ENCODE measurements at regions not wholly inside any gene's neighbourhood (a gene's known extent, or its start where the extent isn't known, plus 50 kb on each side); places are given as distances from the start of the nearest gene placed in this dataset.

DNA sequence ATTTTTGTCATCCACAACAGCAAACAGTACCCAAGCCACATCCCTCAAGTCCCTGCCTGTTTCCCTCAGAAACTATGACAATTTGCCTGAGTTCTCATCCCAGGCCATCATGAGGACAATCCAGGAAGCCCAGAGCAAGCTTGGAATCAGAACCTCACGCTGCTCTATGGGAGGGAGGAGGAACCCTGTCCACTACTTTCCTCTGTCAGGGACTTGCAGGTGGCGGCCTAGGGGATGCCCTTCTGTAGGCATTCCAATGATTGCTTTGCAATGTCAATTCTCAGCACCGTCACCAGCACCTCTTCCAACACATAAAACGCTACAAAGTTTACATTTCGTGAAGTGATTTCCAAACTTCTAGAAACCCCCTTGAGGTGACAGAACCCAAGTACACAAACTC lies 170.4 kb upstream of the FSTL4 start:
- Histone ChIP-seq H3K27me3 (replicated peaks; ENCODE audit: insufficient read depth, low read depth, low read length, poor library complexity) (no peaks in the 10 kb centered on the region), H3K4me1 (ENCODE audit: insufficient read depth, low read length, poor library complexity, severe bottlenecking) (no peaks in the 10 kb centered on the region), H3K4me3 (ENCODE audit: low read depth, low read length, poor library complexity, severe bottlenecking) (no peak overlapping the region), H3K27ac (ENCODE audit: low read depth, low read length, poor library complexity, severe bottlenecking) (no peak overlapping the region), H3K36me3 (ENCODE audit: insufficient read depth, low read length, poor library complexity, severe bottlenecking) (no peaks in the 10 kb centered on the region), H3K9me3 (ENCODE audit: low read depth, low read length, poor library complexity, severe bottlenecking) (no peaks in the 10 kb centered on the region)
- TF ChIP-seq, protein P1, sequence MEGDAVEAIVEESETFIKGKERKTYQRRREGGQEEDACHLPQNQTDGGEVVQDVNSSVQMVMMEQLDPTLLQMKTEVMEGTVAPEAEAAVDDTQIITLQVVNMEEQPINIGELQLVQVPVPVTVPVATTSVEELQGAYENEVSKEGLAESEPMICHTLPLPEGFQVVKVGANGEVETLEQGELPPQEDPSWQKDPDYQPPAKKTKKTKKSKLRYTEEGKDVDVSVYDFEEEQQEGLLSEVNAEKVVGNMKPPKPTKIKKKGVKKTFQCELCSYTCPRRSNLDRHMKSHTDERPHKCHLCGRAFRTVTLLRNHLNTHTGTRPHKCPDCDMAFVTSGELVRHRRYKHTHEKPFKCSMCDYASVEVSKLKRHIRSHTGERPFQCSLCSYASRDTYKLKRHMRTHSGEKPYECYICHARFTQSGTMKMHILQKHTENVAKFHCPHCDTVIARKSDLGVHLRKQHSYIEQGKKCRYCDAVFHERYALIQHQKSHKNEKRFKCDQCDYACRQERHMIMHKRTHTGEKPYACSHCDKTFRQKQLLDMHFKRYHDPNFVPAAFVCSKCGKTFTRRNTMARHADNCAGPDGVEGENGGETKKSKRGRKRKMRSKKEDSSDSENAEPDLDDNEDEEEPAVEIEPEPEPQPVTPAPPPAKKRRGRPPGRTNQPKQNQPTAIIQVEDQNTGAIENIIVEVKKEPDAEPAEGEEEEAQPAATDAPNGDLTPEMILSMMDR (conservative IDR thresholded peaks at IDR 0.05; ENCODE audit: low read depth, low read length), result no peak
- no peak for TF ChIP-seq EZH2 (IDR thresholded peaks at IDR 0.05; ENCODE audit: borderline replicate concordance, low read depth, low read length, poor library complexity, severe bottlenecking)
- CTCF ChIA-PET, result no interaction called here
- DNase-seq (ENCODE audit: low spot score), result no peak
- no TSS peak for BruUV-seq (replicated peaks)
- POLR2A ChIA-PET (ENCODE audit: low non-redundant PET), result no interaction called here
- intact Hi-C loops (cut with micrococcal nuclease; ENCODE audit: unreplicated experiment), result no loop called here

GRCh38 chr5:133781436-133782225 lies 169.3 kb upstream of the FSTL4 start:
- no TSS peak for BruUV-seq (replicated peaks)
- Histone ChIP-seq H3K27ac (ENCODE audit: low read depth, low read length, poor library complexity, severe bottlenecking) (no peak overlapping the region), H3K4me1 (ENCODE audit: insufficient read depth, low read length, poor library complexity, severe bottlenecking) (no peaks in the 10 kb centered on the region), H3K4me3 (ENCODE audit: low read depth, low read length, poor library complexity, severe bottlenecking) (no peak overlapping the region), H3K27me3 (replicated peaks; ENCODE audit: insufficient read depth, low read depth, low read length, poor library complexity) (no peaks in the 10 kb centered on the region), H3K9me3 (ENCODE audit: low read depth, low read length, poor library complexity, severe bottlenecking) (no peaks in the 10 kb centered on the region), H3K36me3 (ENCODE audit: insufficient read depth, low read length, poor library complexity, severe bottlenecking) (no peaks in the 10 kb centered on the region)
- intact Hi-C loops (cut with micrococcal nuclease; ENCODE audit: unreplicated experiment), result no loop called here
- no peak for TF ChIP-seq EZH2 (IDR thresholded peaks at IDR 0.05; ENCODE audit: borderline replicate concordance, low read depth, low read length, poor library complexity, severe bottlenecking)
- ChIA-PET CTCF (no interaction called here), POLR2A (ENCODE audit: low non-redundant PET) (interaction anchor here (0.6 kb wide), 1 partner anchor 819 kb away, joined by 8 read pairs; no protein-coding TSS in a partner anchor)
- no peak for DNase-seq (ENCODE audit: low spot score)

DNA sequence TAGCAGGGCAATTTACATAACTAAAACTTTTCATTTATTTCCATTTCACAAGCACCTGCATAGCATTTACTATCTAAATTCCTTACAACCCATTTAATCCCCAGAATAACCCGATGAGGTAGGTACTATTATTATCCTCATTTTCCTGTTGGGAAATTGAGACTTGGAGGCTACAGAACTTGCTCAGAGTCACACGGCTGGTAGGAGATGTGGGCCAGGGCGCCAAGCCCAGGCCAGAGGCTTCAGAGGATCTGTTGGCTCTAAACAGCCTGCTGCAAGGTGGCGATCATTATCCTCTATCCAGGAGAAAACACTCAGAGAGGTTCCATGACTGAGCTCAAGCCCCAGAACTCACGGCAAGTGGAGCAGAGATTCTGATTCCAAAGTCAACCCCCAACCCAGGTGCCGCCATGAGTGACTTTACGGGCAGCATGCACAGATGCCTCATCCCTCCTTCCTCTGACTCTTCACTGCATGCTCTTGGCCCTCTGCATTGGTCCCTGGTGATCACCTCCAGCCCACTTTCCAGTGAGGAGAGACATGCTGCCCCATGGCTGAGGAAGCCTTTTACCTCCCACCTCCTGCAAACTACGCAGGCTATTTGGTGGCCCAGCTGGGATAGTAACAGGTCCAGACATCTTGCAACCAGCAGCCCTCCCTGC lies 168.4 kb upstream of the FSTL4 start:
- H3K36me3 ChIP-seq (ENCODE audit: insufficient read depth, low read length, poor library complexity, severe bottlenecking), result no peaks in the 10 kb centered on the region
- no peak overlapping the region for H3K27ac ChIP-seq (ENCODE audit: low read depth, low read length, poor library complexity, severe bottlenecking)
- intact Hi-C loops (cut with micrococcal nuclease; ENCODE audit: unreplicated experiment), result no loop called here
- H3K9me3 ChIP-seq (ENCODE audit: low read depth, low read length, poor library complexity, severe bottlenecking), result no peaks in the 10 kb centered on the region
- ChIA-PET POLR2A (ENCODE audit: low non-redundant PET) (no interaction called here), CTCF (no interaction called here)
- DNase-seq (ENCODE audit: low spot score), result no peak
- no peak overlapping the region for H3K4me3 ChIP-seq (ENCODE audit: low read depth, low read length, poor library complexity, severe bottlenecking)
- H3K27me3 ChIP-seq (replicated peaks; ENCODE audit: insufficient read depth, low read depth, low read length, poor library complexity), result no peaks in the 10 kb centered on the region
- no TSS peak for BruUV-seq (replicated peaks)
- H3K4me1 ChIP-seq (ENCODE audit: insufficient read depth, low read length, poor library complexity, severe bottlenecking), result no peaks in the 10 kb centered on the region
- no peak for TF ChIP-seq EZH2 (IDR thresholded peaks at IDR 0.05; ENCODE audit: borderline replicate concordance, low read depth, low read length, poor library complexity, severe bottlenecking)
- TF ChIP-seq, protein P1 (conservative IDR thresholded peaks at IDR 0.05; ENCODE audit: low read depth, low read length), result no peak
